Vagina (tissue), 2 donors: ENCODE measurements at regions not wholly inside any gene's neighbourhood (a gene's known extent, or its start where the extent isn't known, plus 50 kb on each side); places are given as distances from the start of the nearest gene placed in this dataset.

ENCODE experiments used
- DNase-seq, 2 donors: peaks; one replicate each; pipeline ENCODE4 v3.0.0-alpha.2; 2017; ENCODE audit errors: extremely low spot score in 2 of 2
- H3K27ac ChIP-seq: fragments of 200-600 bp; sonication (generic); one replicate; pipeline ENCODE4 v1.5.1; 2019
- H3K27me3 ChIP-seq: fragments of 200-600 bp; sonication (generic); one replicate; pipeline ENCODE4 v1.5.1; 2019
- H3K36me3 ChIP-seq, 2 donors: fragments of 200-600 bp; sonication (generic); one replicate each; pipeline ENCODE4 v1.5.1; 2017 to 2019
- H3K4me1 ChIP-seq: fragments of 200-600 bp; sonication (generic); one replicate; pipeline ENCODE4 v1.5.1; 2019
- H3K4me3 ChIP-seq, 2 donors: fragments of 200-600 bp; sonication (generic); 1 replicate in 1 of 2; 2 replicates in 1 of 2; pipeline ENCODE4 v1.5.1; 2016 to 2019
- H3K9me3 ChIP-seq: fragments of 200-600 bp; sonication (generic); one replicate; pipeline ENCODE4 v1.5.1; 2019
- POLR2A ChIP-seq, 2 donors: fragments of 450-650 bp; IDR thresholded peaks; one replicate each; pipeline ENCODE4 v1.6.1; 2017; ENCODE audit warnings: antibody characterized with exemption in 2 of 2, mild to moderate bottlenecking in 2 of 2, moderate library complexity in 2 of 2
- POLR2AphosphoS5 ChIP-seq, 2 donors: sonication (generic); formaldehyde crosslinking; IDR thresholded peaks; one replicate each; pipeline ENCODE4 v1.9.0; 2017; ENCODE audit warnings: antibody characterized with exemption in 2 of 2, mild to moderate bottlenecking in 2 of 2, low read depth in 1 of 2; ENCODE audit not compliant: insufficient read depth in 1 of 2
- intact Hi-C: fragments of 100-400 bp; cut with DNase I; formaldehyde crosslinking; loops from one replicate; pipeline ENCODE4 v1.15.1; 2023
- TF ChIP-seq, protein P1 (sequence below), 3 experiments: fragments of 450-650 bp in 2 of 3; fragments of 200-600 bp in 1 of 3; sonication (generic) in 1 of 3; IDR thresholded peaks; one replicate each; pipeline ENCODE4 v1.5.1; 2017 to 2019; ENCODE audit warnings: antibody characterized with exemption in 3 of 3, mild to moderate bottlenecking in 2 of 3, moderate library complexity in 2 of 3

DNA sequence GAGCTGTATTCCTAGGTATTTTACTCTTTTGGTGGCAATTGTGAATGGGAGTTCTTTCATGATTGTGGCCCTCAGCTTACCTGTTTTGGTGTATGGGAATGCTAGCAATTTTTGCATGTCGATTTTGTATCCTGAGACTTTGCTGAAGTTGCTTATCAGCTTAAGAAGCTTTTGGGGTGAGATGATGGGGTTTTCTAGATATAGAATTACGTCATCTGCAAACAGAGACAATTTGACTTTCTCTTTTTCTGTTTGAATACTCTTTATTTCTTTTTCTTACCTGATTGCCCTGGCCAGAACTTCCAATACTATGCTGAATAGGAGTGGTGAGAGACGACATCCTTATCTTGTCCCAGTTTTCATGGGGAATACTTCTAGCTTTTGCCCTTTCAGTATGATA lies 191.2 kb downstream of the KCNE4 start:
- Histone ChIP-seq H3K27me3 (no peaks in the 10 kb centered on the region), H3K36me3 (no peaks in the 10 kb centered on the region), H3K27ac (no peak overlapping the region), H3K4me1 (no peaks in the 10 kb centered on the region), H3K9me3 (no peaks in the 10 kb centered on the region), H3K4me3 (no peak overlapping the region)
- intact Hi-C loops = no loop called here
- DNase-seq = no peak
- TF ChIP-seq, protein P1, sequence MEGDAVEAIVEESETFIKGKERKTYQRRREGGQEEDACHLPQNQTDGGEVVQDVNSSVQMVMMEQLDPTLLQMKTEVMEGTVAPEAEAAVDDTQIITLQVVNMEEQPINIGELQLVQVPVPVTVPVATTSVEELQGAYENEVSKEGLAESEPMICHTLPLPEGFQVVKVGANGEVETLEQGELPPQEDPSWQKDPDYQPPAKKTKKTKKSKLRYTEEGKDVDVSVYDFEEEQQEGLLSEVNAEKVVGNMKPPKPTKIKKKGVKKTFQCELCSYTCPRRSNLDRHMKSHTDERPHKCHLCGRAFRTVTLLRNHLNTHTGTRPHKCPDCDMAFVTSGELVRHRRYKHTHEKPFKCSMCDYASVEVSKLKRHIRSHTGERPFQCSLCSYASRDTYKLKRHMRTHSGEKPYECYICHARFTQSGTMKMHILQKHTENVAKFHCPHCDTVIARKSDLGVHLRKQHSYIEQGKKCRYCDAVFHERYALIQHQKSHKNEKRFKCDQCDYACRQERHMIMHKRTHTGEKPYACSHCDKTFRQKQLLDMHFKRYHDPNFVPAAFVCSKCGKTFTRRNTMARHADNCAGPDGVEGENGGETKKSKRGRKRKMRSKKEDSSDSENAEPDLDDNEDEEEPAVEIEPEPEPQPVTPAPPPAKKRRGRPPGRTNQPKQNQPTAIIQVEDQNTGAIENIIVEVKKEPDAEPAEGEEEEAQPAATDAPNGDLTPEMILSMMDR (IDR thresholded peaks at IDR 0.05) = no peak
- no peak for TF ChIP-seq POLR2AphosphoS5 (IDR thresholded peaks at IDR 0.05; ENCODE audit: insufficient read depth in 1 of 2, low read depth in 1 of 2)
- no peak for TF ChIP-seq POLR2A (IDR thresholded peaks at IDR 0.05)

DNA sequence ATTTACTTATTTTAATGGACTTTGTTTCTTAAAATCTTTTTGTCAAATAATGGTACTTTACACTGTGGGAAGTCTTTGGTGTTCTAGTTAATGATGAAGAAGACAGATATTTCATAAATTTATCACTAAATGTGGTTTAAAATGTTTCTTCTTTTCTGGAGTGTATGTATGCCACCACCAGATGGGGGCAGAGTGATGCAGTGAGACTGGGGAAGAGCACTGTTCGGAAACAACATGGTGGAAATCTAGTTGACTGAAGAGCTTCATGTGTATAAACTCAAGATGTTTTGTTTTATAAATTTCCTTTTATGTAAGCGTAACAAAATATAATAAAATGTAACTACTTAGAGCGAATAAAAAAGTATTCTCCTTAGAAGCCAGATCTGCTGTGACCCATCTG lies 195.1 kb downstream of the KCNE4 start:
- H3K27ac ChIP-seq = no peak overlapping the region
- no peaks in the 10 kb centered on the region for H3K27me3 ChIP-seq
- no peaks in the 10 kb centered on the region for H3K36me3 ChIP-seq
- H3K4me1 ChIP-seq = no peaks in the 10 kb centered on the region
- no peaks in the 10 kb centered on the region for H3K9me3 ChIP-seq
- H3K4me3 ChIP-seq = no peak overlapping the region
- TF ChIP-seq, protein P1 (IDR thresholded peaks at IDR 0.05) = no peak
- no peak for TF ChIP-seq POLR2A (IDR thresholded peaks at IDR 0.05)
- DNase-seq = no peak
- intact Hi-C loops = no loop called here

GRCh38 chr2:223251656-223252229 lies 199.8 kb downstream of the KCNE4 start:
- H3K9me3 ChIP-seq = no peaks in the 10 kb centered on the region
- no peaks in the 10 kb centered on the region for H3K4me1 ChIP-seq
- intact Hi-C loops = no loop called here
- no peak for DNase-seq
- no peak for TF ChIP-seq POLR2AphosphoS5 (IDR thresholded peaks at IDR 0.05; ENCODE audit: insufficient read depth in 1 of 2, low read depth in 1 of 2)
- TF ChIP-seq, protein P1 (IDR thresholded peaks at IDR 0.05) = no peak
- TF ChIP-seq POLR2A (IDR thresholded peaks at IDR 0.05) = no peak
- H3K4me3 ChIP-seq = no peak overlapping the region
- H3K27ac ChIP-seq = no peak overlapping the region
- no peaks in the 10 kb centered on the region for H3K27me3 ChIP-seq
- no peaks in the 10 kb centered on the region for H3K36me3 ChIP-seq

- Histone ChIP-seq H3K4me1 (no peaks in the 10 kb centered on the region), H3K27ac (no peak overlapping the region), H3K9me3 (no peaks in the 10 kb centered on the region), H3K36me3 (no peaks in the 10 kb centered on the region), H3K27me3 (no peaks in the 10 kb centered on the region), H3K4me3 (no peak overlapping the region)
- intact Hi-C loops = no loop called here
- TF ChIP-seq POLR2A (IDR thresholded peaks at IDR 0.05) (no peak), POLR2AphosphoS5 (IDR thresholded peaks at IDR 0.05; ENCODE audit: insufficient read depth in 1 of 2, low read depth in 1 of 2) (no peak)
- TF ChIP-seq, protein P1 (IDR thresholded peaks at IDR 0.05) = no peak
- no peak for DNase-seq
These were observed 208.7 kb downstream of the KCNE4 start for GRCh38 chr2:223260681-223261080.

GRCh38 chr2:223262946-223263345 lies 211.0 kb downstream of the KCNE4 start:
- Histone ChIP-seq H3K27ac (no peak overlapping the region), H3K36me3 (no peaks in the 10 kb centered on the region), H3K9me3 (no peaks in the 10 kb centered on the region), H3K4me3 (no peak overlapping the region), H3K4me1 (no peaks in the 10 kb centered on the region), H3K27me3 (no peaks in the 10 kb centered on the region)
- TF ChIP-seq, protein P1 (IDR thresholded peaks at IDR 0.05) = no peak
- TF ChIP-seq POLR2AphosphoS5 (IDR thresholded peaks at IDR 0.05; ENCODE audit: insufficient read depth in 1 of 2, low read depth in 1 of 2) = no peak
- intact Hi-C loops = no loop called here
- no peak for DNase-seq
